ENCODE measurements at regions not wholly inside any gene's neighbourhood (a gene's known extent, or its start where the extent isn't known, plus 50 kb on each side); places are given as distances from the start of the nearest gene placed in this dataset.

- H3K9ac ChIP-seq (ENCODE audit: insufficient read depth in 1 of 2, low read depth in 2 of 2, low read length in 2 of 2): no peak overlapping the region
- intact Hi-C loops (cut with micrococcal nuclease): no loop called here
- no peak for FAIRE-seq
These were observed 229.3 kb downstream of the SMAD2 start for GRCh38 chr18:47701134-47701533.

GRCh38 chr18:47696870-47697269 lies 233.6 kb downstream of the SMAD2 start:
- Histone ChIP-seq H3K27ac (ENCODE audit: extremely low read depth, low read depth, low read length) (no peak overlapping the region), H3K4me3 (no peak overlapping the region), H3K4me2 (ENCODE audit: insufficient read depth, low read length) (no peak overlapping the region), H3K9me1 (ENCODE audit: control insufficient read depth, insufficient read depth, low read length) (no peaks in the 10 kb centered on the region), H3K27me3 (ENCODE audit: control insufficient read depth in 2 of 2, insufficient read depth in 2 of 2, low read length in 2 of 2) (no peaks in the 10 kb centered on the region), H3K9me3 (replicated peaks; ENCODE audit: control insufficient read depth, insufficient read depth, low read depth, low read length) (no peaks in the 10 kb centered on the region), H3K79me2 (ENCODE audit: control insufficient read depth, insufficient read depth, low read length) (no peaks in the 10 kb centered on the region), H3K9ac (ENCODE audit: insufficient read depth in 1 of 2, low read depth in 2 of 2, low read length in 2 of 2) (no peak overlapping the region), H3K4me1 (replicated peaks in 1 of 2; ENCODE audit: control insufficient read depth in 2 of 2, insufficient read depth in 2 of 2, low read length in 2 of 2) (no peaks in the 10 kb centered on the region), H2AFZ (ENCODE audit: low read depth, low read length) (no peak overlapping the region), H4K20me1 (replicated peaks; ENCODE audit: control insufficient read depth, insufficient read depth, low read length) (no peaks in the 10 kb centered on the region), H3K36me3 (ENCODE audit: control insufficient read depth, insufficient read depth, low read length) (no peaks in the 10 kb centered on the region)
- CTCF ChIA-PET (ENCODE audit: low intra/inter-chr PET ratio): no interaction called here
- WGBS (ENCODE audit: insufficient coverage, low coverage, missing lambda C conversion rate): no CpG with 5 or more reads among the region's 9 CpGs
- POLR2A ChIA-PET: no interaction called here
- FAIRE-seq: no peak
- DNase-seq (ENCODE audit: extremely low read depth in 1 of 4, low spot score in 3 of 4): no peak
- intact Hi-C loops (cut with micrococcal nuclease): no loop called here
- no peak for ATAC-seq
- no TSS peak for BruUV-seq (replicated peaks)
- in situ Hi-C loops (cut with MboI): no loop called here
- no peak for TF ChIP-seq SMARCA4 (IDR thresholded peaks at IDR 0.05)
- TF ChIP-seq HSF4 (CRISPR knock-in tag; IDR thresholded peaks at IDR 0.05; ENCODE audit: borderline replicate concordance): no peak
- no peak for TF ChIP-seq DEAF1 (CRISPR knock-in tag; IDR thresholded peaks at IDR 0.05)
- TF ChIP-seq SNAPC5 (CRISPR knock-in tag; IDR thresholded peaks at IDR 0.05): no peak
- no peak for TF ChIP-seq TEAD1 (CRISPR knock-in tag; IDR thresholded peaks at IDR 0.05)
- no peak for TF ChIP-seq THRB (CRISPR knock-in tag; conservative IDR thresholded peaks at IDR 0.05)
- no peak for TF ChIP-seq ZNF146 (CRISPR knock-in tag; IDR thresholded peaks at IDR 0.05; ENCODE audit: unreplicated experiment)

More at GRCh38 chr18:47701134-47701533, 229.3 kb downstream of the SMAD2 start:
- Histone ChIP-seq H3K27me3 (ENCODE audit: control insufficient read depth in 2 of 2, insufficient read depth in 2 of 2, low read length in 2 of 2) (no peaks in the 10 kb centered on the region), H3K79me2 (ENCODE audit: control insufficient read depth, insufficient read depth, low read length) (no peaks in the 10 kb centered on the region), H3K4me3 (no peak overlapping the region), H3K4me1 (replicated peaks in 1 of 2; ENCODE audit: control insufficient read depth in 2 of 2, insufficient read depth in 2 of 2, low read length in 2 of 2) (no peaks in the 10 kb centered on the region), H3K9me1 (ENCODE audit: control insufficient read depth, insufficient read depth, low read length) (no peaks in the 10 kb centered on the region), H2AFZ (ENCODE audit: low read depth, low read length) (no peak overlapping the region), H3K36me3 (ENCODE audit: control insufficient read depth, insufficient read depth, low read length) (no peaks in the 10 kb centered on the region), H3K27ac (ENCODE audit: extremely low read depth, low read depth, low read length) (no peak overlapping the region), H3K9me3 (replicated peaks; ENCODE audit: control insufficient read depth, insufficient read depth, low read depth, low read length) (no peaks in the 10 kb centered on the region), H3K4me2 (ENCODE audit: insufficient read depth, low read length) (no peak overlapping the region), H4K20me1 (replicated peaks; ENCODE audit: control insufficient read depth, insufficient read depth, low read length) (no peaks in the 10 kb centered on the region)
- DNase-seq (ENCODE audit: extremely low read depth in 1 of 4, low spot score in 3 of 4) (no peak), ATAC-seq (no peak)
- CTCF ChIA-PET (ENCODE audit: low intra/inter-chr PET ratio): no interaction called here
- no peak for TF ChIP-seq SRSF7 (optimal IDR thresholded peaks at IDR 0.05; ENCODE audit: low read depth, low read length)
- no peak for TF ChIP-seq BRF2 (IDR thresholded peaks at IDR 0.05; ENCODE audit: borderline replicate concordance, insufficient read depth, insufficient read length)
- TF ChIP-seq MAFG (tag; conservative IDR thresholded peaks at IDR 0.05): peak; percentile 45
- TF ChIP-seq ZNF41 (CRISPR knock-in tag; conservative IDR thresholded peaks at IDR 0.05): no peak
- peak; percentile 39; the same call in 1 of the 2 replicates for TF ChIP-seq C11orf30 (IDR thresholded peaks at IDR 0.05; ENCODE audit: low read depth)
- TF ChIP-seq ZNF316 (IDR thresholded peaks at IDR 0.05): peak; percentile 60; the same call in 1 of the 2 replicates
- peak; percentile 74 for TF ChIP-seq MAFK (IDR thresholded peaks at IDR 0.05; ENCODE audit: low read length)
- TF ChIP-seq MAFF (IDR thresholded peaks at IDR 0.05; ENCODE audit: low read length): peak; percentile 76
- BruUV-seq (replicated peaks): no TSS peak
- in situ Hi-C loops (cut with MboI): no loop called here
- 0% methylated on average over 6 of the region's 6 CpGs for WGBS (ENCODE audit: insufficient coverage, low coverage, missing lambda C conversion rate)
- POLR2A ChIA-PET: no interaction called here

Data from K562 (cell line).